ENCODE measurements at regions not wholly inside any gene's neighbourhood (a gene's known extent, or its start where the extent isn't known, plus 50 kb on each side); places are given as distances from the start of the nearest gene placed in this dataset.

GRCh38 chr10:64286533-64286932 lies 765.3 kb downstream of the REEP3 start:
- H3K36me3 ChIP-seq (ENCODE audit: control insufficient read depth in 5 of 5, insufficient read depth in 5 of 5, low read length in 5 of 5) = no peaks in the 10 kb centered on the region

GRCh38 chr10:64288404-64288803 lies 767.2 kb downstream of the REEP3 start:
- Histone ChIP-seq H3K9ac (ENCODE audit: low read length in 5 of 5) (no peak overlapping the region), H3K4me1 (ENCODE audit: control insufficient read depth in 5 of 5, insufficient read depth in 5 of 5, low read length in 5 of 5) (no peaks in the 10 kb centered on the region), H3K27ac (ENCODE audit: low read depth, low read length) (no peak overlapping the region), H3K9me3 (ENCODE audit: control insufficient read depth in 5 of 5, low read length in 5 of 5) (no peaks in the 10 kb centered on the region), H3K36me3 (ENCODE audit: control insufficient read depth in 5 of 5, insufficient read depth in 5 of 5, low read length in 5 of 5) (no peaks in the 10 kb centered on the region), H3K4me3 (ENCODE audit: low read depth in 1 of 5, low read length in 5 of 5) (no peak overlapping the region), H3K27me3 (ENCODE audit: control insufficient read depth in 5 of 5, insufficient read depth in 4 of 5, low read length in 5 of 5) (no peaks in the 10 kb centered on the region)

More at GRCh38 chr10:64286533-64286932, 765.3 kb downstream of the REEP3 start:
- Histone ChIP-seq H3K4me3 (ENCODE audit: low read depth in 1 of 5, low read length in 5 of 5) (no peak overlapping the region), H3K27me3 (ENCODE audit: control insufficient read depth in 5 of 5, insufficient read depth in 4 of 5, low read length in 5 of 5) (no peaks in the 10 kb centered on the region), H3K4me1 (ENCODE audit: control insufficient read depth in 5 of 5, insufficient read depth in 5 of 5, low read length in 5 of 5) (no peaks in the 10 kb centered on the region), H3K27ac (ENCODE audit: low read depth, low read length) (no peak overlapping the region), H3K9me3 (ENCODE audit: control insufficient read depth in 5 of 5, low read length in 5 of 5) (no peaks in the 10 kb centered on the region), H3K9ac (ENCODE audit: low read length in 5 of 5) (no peak overlapping the region)

DNA sequence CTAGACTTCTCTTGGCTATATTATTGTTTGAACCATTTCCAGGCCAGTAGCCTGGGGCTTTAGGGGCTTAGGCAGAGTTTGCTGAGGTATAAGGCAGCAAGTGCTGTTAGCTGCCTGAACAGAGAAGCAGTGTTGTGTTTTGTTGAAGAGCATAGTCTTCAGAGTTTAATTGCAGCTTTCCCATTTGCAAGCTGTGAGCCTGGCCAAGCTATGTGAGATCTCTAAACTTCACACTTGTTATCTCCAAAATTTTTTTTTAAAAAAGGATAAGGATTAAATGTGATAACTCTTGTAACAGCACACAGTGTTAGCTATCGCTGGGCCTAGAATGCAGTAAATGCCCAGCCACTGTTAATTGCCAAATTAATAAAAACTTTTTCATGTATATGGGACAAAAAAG lies 782.4 kb downstream of the REEP3 start:
- Histone ChIP-seq H3K36me3 (ENCODE audit: control insufficient read depth in 5 of 5, insufficient read depth in 5 of 5, low read length in 5 of 5) (no peaks in the 10 kb centered on the region), H3K9ac (ENCODE audit: low read length in 5 of 5) (no peak overlapping the region), H3K27ac (ENCODE audit: low read depth, low read length) (no peak overlapping the region), H3K4me1 (ENCODE audit: control insufficient read depth in 5 of 5, insufficient read depth in 5 of 5, low read length in 5 of 5) (no peaks in the 10 kb centered on the region), H3K4me3 (ENCODE audit: low read depth in 1 of 5, low read length in 5 of 5) (no peak overlapping the region), H3K27me3 (ENCODE audit: control insufficient read depth in 5 of 5, insufficient read depth in 4 of 5, low read length in 5 of 5) (no peaks in the 10 kb centered on the region), H3K9me3 (ENCODE audit: control insufficient read depth in 5 of 5, low read length in 5 of 5) (no peaks in the 10 kb centered on the region)

- H3K27ac ChIP-seq (ENCODE audit: low read depth, low read length) = no peak overlapping the region
- no peak overlapping the region for H3K9ac ChIP-seq (ENCODE audit: low read length in 5 of 5)
These were observed 785.6 kb downstream of the REEP3 start for GRCh38 chr10:64306729-64307327.

DNA sequence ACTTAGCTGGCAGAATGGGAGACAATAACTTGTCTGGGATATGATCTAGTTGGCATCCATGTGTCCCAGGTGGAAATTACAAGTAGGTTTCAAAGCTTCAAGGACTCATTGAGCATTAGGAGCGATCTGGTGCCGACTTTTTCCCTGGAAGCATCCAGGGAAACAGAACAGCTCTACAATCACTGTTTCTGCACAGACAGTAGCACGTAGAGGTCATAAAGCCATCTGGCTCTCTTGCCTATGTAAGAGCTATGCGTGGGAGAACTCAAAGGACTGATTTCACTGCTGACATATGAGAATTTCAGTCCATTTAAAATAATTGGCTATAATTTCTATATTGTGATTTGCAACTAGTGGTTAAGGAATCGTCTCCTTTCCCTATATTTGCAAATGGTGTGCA lies 791.7 kb downstream of the REEP3 start:
- Histone ChIP-seq H3K36me3 (ENCODE audit: control insufficient read depth in 5 of 5, insufficient read depth in 5 of 5, low read length in 5 of 5) (no peaks in the 10 kb centered on the region), H3K27me3 (ENCODE audit: control insufficient read depth in 5 of 5, insufficient read depth in 4 of 5, low read length in 5 of 5) (no peaks in the 10 kb centered on the region), H3K9me3 (ENCODE audit: control insufficient read depth in 5 of 5, low read length in 5 of 5) (no peaks in the 10 kb centered on the region), H3K4me1 (ENCODE audit: control insufficient read depth in 5 of 5, insufficient read depth in 5 of 5, low read length in 5 of 5) (no peaks in the 10 kb centered on the region), H3K27ac (ENCODE audit: low read depth, low read length) (no peak overlapping the region), H3K9ac (ENCODE audit: low read length in 5 of 5) (no peak overlapping the region), H3K4me3 (ENCODE audit: low read depth in 1 of 5, low read length in 5 of 5) (no peak overlapping the region)

More at GRCh38 chr10:64306729-64307327, 785.6 kb downstream of the REEP3 start:
- no peak overlapping the region for H3K4me3 ChIP-seq (ENCODE audit: low read depth in 1 of 5, low read length in 5 of 5)
- no peaks in the 10 kb centered on the region for H3K4me1 ChIP-seq (ENCODE audit: control insufficient read depth in 5 of 5, insufficient read depth in 5 of 5, low read length in 5 of 5)
- no peaks in the 10 kb centered on the region for H3K36me3 ChIP-seq (ENCODE audit: control insufficient read depth in 5 of 5, insufficient read depth in 5 of 5, low read length in 5 of 5)
- H3K9me3 ChIP-seq (ENCODE audit: control insufficient read depth in 5 of 5, low read length in 5 of 5) = no peaks in the 10 kb centered on the region
- H3K27me3 ChIP-seq (ENCODE audit: control insufficient read depth in 5 of 5, insufficient read depth in 4 of 5, low read length in 5 of 5) = no peaks in the 10 kb centered on the region

DNA sequence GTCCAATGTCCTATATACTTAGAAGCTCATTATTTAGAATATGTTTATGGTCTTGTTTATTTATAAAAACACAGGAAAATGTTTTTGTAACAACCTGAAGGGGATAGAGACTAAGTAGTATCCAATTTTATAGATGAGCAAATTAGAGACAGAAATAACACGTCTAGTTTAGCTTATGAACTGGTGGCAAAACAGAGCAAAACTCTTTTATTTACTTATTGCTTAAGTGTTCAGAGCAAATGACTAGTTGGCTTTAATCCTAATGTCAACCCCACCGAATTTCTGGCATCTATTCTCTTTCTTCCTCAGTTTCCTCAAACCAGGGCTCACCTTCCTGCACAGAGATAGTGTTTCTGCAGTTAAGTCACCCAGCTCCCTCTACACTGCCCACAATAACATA lies 792.8 kb downstream of the REEP3 start:
- H3K4me1 ChIP-seq (ENCODE audit: control insufficient read depth in 5 of 5, insufficient read depth in 5 of 5, low read length in 5 of 5) = no peaks in the 10 kb centered on the region
- no peak overlapping the region for H3K9ac ChIP-seq (ENCODE audit: low read length in 5 of 5)
- no peaks in the 10 kb centered on the region for H3K27me3 ChIP-seq (ENCODE audit: control insufficient read depth in 5 of 5, insufficient read depth in 4 of 5, low read length in 5 of 5)
- H3K4me3 ChIP-seq (ENCODE audit: low read depth in 1 of 5, low read length in 5 of 5) = no peak overlapping the region
- no peaks in the 10 kb centered on the region for H3K36me3 ChIP-seq (ENCODE audit: control insufficient read depth in 5 of 5, insufficient read depth in 5 of 5, low read length in 5 of 5)
- H3K27ac ChIP-seq (ENCODE audit: low read depth, low read length) = no peak overlapping the region
- no peaks in the 10 kb centered on the region for H3K9me3 ChIP-seq (ENCODE audit: control insufficient read depth in 5 of 5, low read length in 5 of 5)

DNA sequence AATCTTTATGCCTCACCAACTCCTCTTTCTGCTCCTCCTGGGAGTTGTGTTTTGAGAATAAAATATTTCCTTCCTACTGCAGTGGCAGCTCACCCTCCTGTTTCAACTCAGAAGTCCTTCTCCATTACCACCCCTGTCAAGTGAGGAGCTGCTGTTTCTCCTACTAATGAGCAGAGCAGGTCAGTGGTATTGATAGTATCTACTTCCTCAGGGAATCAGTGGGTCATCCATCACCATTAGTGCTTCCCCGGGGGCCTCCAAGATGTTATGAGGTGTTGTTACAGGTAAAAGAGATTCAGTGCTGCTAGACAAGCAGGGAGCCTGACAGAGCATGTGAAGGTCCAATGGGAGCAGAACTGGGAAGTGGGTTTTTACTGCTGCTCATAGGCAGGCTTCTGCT lies 795.2 kb downstream of the REEP3 start:
- no peak overlapping the region for H3K9ac ChIP-seq (ENCODE audit: low read length in 5 of 5)
- H3K9me3 ChIP-seq (ENCODE audit: control insufficient read depth in 5 of 5, low read length in 5 of 5) = no peaks in the 10 kb centered on the region
- H3K4me3 ChIP-seq (ENCODE audit: low read depth in 1 of 5, low read length in 5 of 5) = no peak overlapping the region
- H3K27ac ChIP-seq (ENCODE audit: low read depth, low read length) = no peak overlapping the region
- H3K36me3 ChIP-seq (ENCODE audit: control insufficient read depth in 5 of 5, insufficient read depth in 5 of 5, low read length in 5 of 5) = no peaks in the 10 kb centered on the region
- no peaks in the 10 kb centered on the region for H3K4me1 ChIP-seq (ENCODE audit: control insufficient read depth in 5 of 5, insufficient read depth in 5 of 5, low read length in 5 of 5)
- no peaks in the 10 kb centered on the region for H3K27me3 ChIP-seq (ENCODE audit: control insufficient read depth in 5 of 5, insufficient read depth in 4 of 5, low read length in 5 of 5)

- Histone ChIP-seq H3K27me3 (ENCODE audit: control insufficient read depth in 5 of 5, insufficient read depth in 4 of 5, low read length in 5 of 5) (no peaks in the 10 kb centered on the region), H3K9ac (ENCODE audit: low read length in 5 of 5) (no peak overlapping the region), H3K27ac (ENCODE audit: low read depth, low read length) (no peak overlapping the region), H3K4me3 (ENCODE audit: low read depth in 1 of 5, low read length in 5 of 5) (no peak overlapping the region), H3K9me3 (ENCODE audit: control insufficient read depth in 5 of 5, low read length in 5 of 5) (no peaks in the 10 kb centered on the region), H3K4me1 (ENCODE audit: control insufficient read depth in 5 of 5, insufficient read depth in 5 of 5, low read length in 5 of 5) (no peaks in the 10 kb centered on the region), H3K36me3 (ENCODE audit: control insufficient read depth in 5 of 5, insufficient read depth in 5 of 5, low read length in 5 of 5) (no peaks in the 10 kb centered on the region)
These were observed 795.6 kb downstream of the REEP3 start for GRCh38 chr10:64316833-64317232.

GRCh38 chr10:64320448-64320847 lies 799.2 kb downstream of the REEP3 start:
- no peak overlapping the region for H3K9ac ChIP-seq (ENCODE audit: low read length in 5 of 5)
- H3K9me3 ChIP-seq (ENCODE audit: control insufficient read depth in 5 of 5, low read length in 5 of 5) = peaks cover 0 to 3% (median 0%) of the 10 kb centered on the region in 5 donors
- no peak overlapping the region for H3K4me3 ChIP-seq (ENCODE audit: low read depth in 1 of 5, low read length in 5 of 5)
- H3K27me3 ChIP-seq (ENCODE audit: control insufficient read depth in 5 of 5, insufficient read depth in 4 of 5, low read length in 5 of 5) = no peaks in the 10 kb centered on the region
- no peaks in the 10 kb centered on the region for H3K36me3 ChIP-seq (ENCODE audit: control insufficient read depth in 5 of 5, insufficient read depth in 5 of 5, low read length in 5 of 5)
- H3K4me1 ChIP-seq (ENCODE audit: control insufficient read depth in 5 of 5, insufficient read depth in 5 of 5, low read length in 5 of 5) = no peaks in the 10 kb centered on the region
- no peak overlapping the region for H3K27ac ChIP-seq (ENCODE audit: low read depth, low read length)

DNA sequence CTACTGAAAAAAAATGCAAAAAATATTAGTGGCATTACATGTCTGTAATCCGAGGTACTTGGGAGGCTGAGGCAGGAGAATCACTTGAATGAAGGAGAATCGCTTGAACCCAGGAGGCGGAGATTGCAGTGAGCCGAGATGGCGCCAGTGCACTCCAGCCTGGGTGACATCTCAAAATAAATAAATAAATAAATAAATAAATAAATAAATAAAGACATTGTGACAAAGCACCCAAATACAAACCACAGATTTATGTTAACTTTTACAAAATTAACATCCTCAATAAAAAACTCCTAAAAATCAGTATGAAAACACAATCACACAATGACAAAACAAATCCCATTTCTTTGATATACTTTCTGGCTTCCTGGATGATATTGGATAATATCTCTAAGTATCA lies 808.3 kb downstream of the REEP3 start:
- Histone ChIP-seq H3K9ac (ENCODE audit: low read length in 5 of 5) (no peak overlapping the region), H3K27ac (ENCODE audit: low read depth, low read length) (no peak overlapping the region), H3K4me3 (ENCODE audit: low read depth in 1 of 5, low read length in 5 of 5) (no peak overlapping the region), H3K36me3 (ENCODE audit: control insufficient read depth in 5 of 5, insufficient read depth in 5 of 5, low read length in 5 of 5) (no peaks in the 10 kb centered on the region), H3K9me3 (ENCODE audit: control insufficient read depth in 5 of 5, low read length in 5 of 5) (peaks cover 0 to 18% (median 8%) of the 10 kb centered on the region in 5 donors), H3K4me1 (ENCODE audit: control insufficient read depth in 5 of 5, insufficient read depth in 5 of 5, low read length in 5 of 5) (no peaks in the 10 kb centered on the region), H3K27me3 (ENCODE audit: control insufficient read depth in 5 of 5, insufficient read depth in 4 of 5, low read length in 5 of 5) (no peaks in the 10 kb centered on the region)

DNA sequence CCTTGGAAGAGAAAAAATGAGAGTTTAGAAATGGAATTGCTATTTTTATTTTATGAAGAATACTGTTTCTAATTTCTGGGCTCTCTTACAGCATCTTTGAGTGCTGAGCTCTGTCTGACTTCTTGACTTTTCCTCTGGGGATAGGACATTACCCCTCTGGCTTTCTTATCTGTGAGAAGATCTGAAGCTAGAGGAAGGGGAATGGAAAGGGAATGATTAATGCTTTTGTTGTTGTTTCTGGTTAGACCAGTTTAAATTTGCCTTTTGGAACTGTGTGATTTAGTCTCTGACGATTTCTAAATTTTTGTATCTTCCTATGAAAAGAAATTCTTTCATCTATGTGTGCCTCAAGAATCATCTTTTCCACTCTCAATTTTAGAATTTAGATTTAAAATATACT lies 811.4 kb downstream of the REEP3 start:
- Histone ChIP-seq H3K4me1 (ENCODE audit: control insufficient read depth in 5 of 5, insufficient read depth in 5 of 5, low read length in 5 of 5) (no peaks in the 10 kb centered on the region), H3K36me3 (ENCODE audit: control insufficient read depth in 5 of 5, insufficient read depth in 5 of 5, low read length in 5 of 5) (no peaks in the 10 kb centered on the region), H3K9me3 (ENCODE audit: control insufficient read depth in 5 of 5, low read length in 5 of 5) (peaks cover 0 to 3% (median under 1%) of the 10 kb centered on the region in 5 donors), H3K27ac (ENCODE audit: low read depth, low read length) (no peak overlapping the region), H3K27me3 (ENCODE audit: control insufficient read depth in 5 of 5, insufficient read depth in 4 of 5, low read length in 5 of 5) (no peaks in the 10 kb centered on the region), H3K4me3 (ENCODE audit: low read depth in 1 of 5, low read length in 5 of 5) (no peak overlapping the region), H3K9ac (ENCODE audit: low read length in 5 of 5) (no peak overlapping the region)
